ENCODE measurements at regions not wholly inside any gene's neighbourhood (a gene's known extent, or its start where the extent isn't known, plus 50 kb on each side); places are given as distances from the start of the nearest gene placed in this dataset.
A peak's percentile ranks its signal among the peaks of the same experiment; 100 is the strongest.

GRCh38 chr14:32254952-32255679, 52.0 kb upstream of the RNU6-8 start:
- peak; percentile 21 for DNase-seq

- DNase-seq = no peak
Observed at GRCh38 chr14:32255789-32256188, 52.7 kb upstream of the RNU6-8 start.

GRCh38 chr14:32256576-32256975, 53.5 kb upstream of the RNU6-8 start:
- DNase-seq = no peak

GRCh38 chr14:32258336-32258993, 55.4 kb upstream of the RNU6-8 start:
- no peak for DNase-seq

- DNase-seq = peak; percentile 6
Observed at GRCh38 chr14:32259368-32260013, 56.4 kb upstream of the RNU6-8 start.

GRCh38 chr14:32263939-32264567, 61.0 kb upstream of the RNU6-8 start:
- DNase-seq = no peak

- DNase-seq = no peak
Observed at GRCh38 chr14:32265584-32265983, 62.5 kb upstream of the RNU6-8 start.

- no peak for DNase-seq
Observed at GRCh38 chr14:32277998-32278397, 51.1 kb upstream of the AKAP6 start.

Data from DMS153 (cell line).